ENCODE measurements at regions not wholly inside any gene's neighbourhood (a gene's known extent, or its start where the extent isn't known, plus 50 kb on each side); places are given as distances from the start of the nearest gene placed in this dataset.

GRCh38 chr15:94745371-94745770 is 514.0 kb downstream of the MCTP2 start:
- Histone ChIP-seq H4K20me1 (ENCODE audit: control insufficient read depth, insufficient read depth, low read depth, low read length) (no peaks in the 10 kb centered on the region), H3F3A (ENCODE audit: control insufficient read depth, insufficient read depth) (no peaks in the 10 kb centered on the region), H3K4me3 (ENCODE audit: low read length) (no peak overlapping the region), H3K9me2 (replicated peaks; ENCODE audit: control insufficient read depth, low read length) (no peaks in the 10 kb centered on the region), H3K27ac (ENCODE audit: low read depth, low read length) (no peak overlapping the region), H3K27me3 (ENCODE audit: control insufficient read depth, low read length) (no peaks in the 10 kb centered on the region), H3K79me2 (ENCODE audit: control insufficient read depth, low read length) (no peaks in the 10 kb centered on the region), H3K4me1 (ENCODE audit: control insufficient read depth, low read length) (no peaks in the 10 kb centered on the region), H3K9me3 (ENCODE audit: control insufficient read depth, insufficient read depth, low read length) (no peaks in the 10 kb centered on the region), H3K36me3 (ENCODE audit: control insufficient read depth, low read length) (no peaks in the 10 kb centered on the region), H3K4me2 (ENCODE audit: low read length) (no peak overlapping the region)
- TF ChIP-seq EZH2phosphoT487 (IDR thresholded peaks at IDR 0.05; ENCODE audit: borderline replicate concordance, low read length) (no peak), CTCF (IDR thresholded peaks at IDR 0.05; ENCODE audit: low read depth, low read length, poor library complexity, severe bottlenecking) (no peak)

- no peaks in the 10 kb centered on the region for H3K9me2 ChIP-seq (replicated peaks; ENCODE audit: control insufficient read depth, low read length)
- H3K4me3 ChIP-seq (ENCODE audit: low read length): no peak overlapping the region
- H3K27me3 ChIP-seq (ENCODE audit: control insufficient read depth, low read length): no peaks in the 10 kb centered on the region
- no peaks in the 10 kb centered on the region for H3K4me1 ChIP-seq (ENCODE audit: control insufficient read depth, low read length)
- H3K4me2 ChIP-seq (ENCODE audit: low read length): no peak overlapping the region
- no peaks in the 10 kb centered on the region for H3K36me3 ChIP-seq (ENCODE audit: control insufficient read depth, low read length)
- no peak for TF ChIP-seq CTCF (IDR thresholded peaks at IDR 0.05; ENCODE audit: low read depth, low read length, poor library complexity, severe bottlenecking)
- TF ChIP-seq EZH2phosphoT487 (IDR thresholded peaks at IDR 0.05; ENCODE audit: borderline replicate concordance, low read length): no peak
- H3K79me2 ChIP-seq (ENCODE audit: control insufficient read depth, low read length): no peaks in the 10 kb centered on the region
- H3K27ac ChIP-seq (ENCODE audit: low read depth, low read length): no peak overlapping the region
- no peaks in the 10 kb centered on the region for H4K20me1 ChIP-seq (ENCODE audit: control insufficient read depth, insufficient read depth, low read depth, low read length)
- no peaks in the 10 kb centered on the region for H3K9me3 ChIP-seq (ENCODE audit: control insufficient read depth, insufficient read depth, low read length)
- no peaks in the 10 kb centered on the region for H3F3A ChIP-seq (ENCODE audit: control insufficient read depth, insufficient read depth)
Observed at GRCh38 chr15:94747510-94747909, 516.1 kb downstream of the MCTP2 start.

GRCh38 chr15:94749811-94750617 is 518.7 kb downstream of the MCTP2 start:
- H3K4me3 ChIP-seq (ENCODE audit: low read length): no peak overlapping the region

More at GRCh38 chr15:94749811-94750617, 518.7 kb downstream of the MCTP2 start:
- H3K4me2 ChIP-seq (ENCODE audit: low read length): no peak overlapping the region
- H3K36me3 ChIP-seq (ENCODE audit: control insufficient read depth, low read length): no peaks in the 10 kb centered on the region
- no peaks in the 10 kb centered on the region for H4K20me1 ChIP-seq (ENCODE audit: control insufficient read depth, insufficient read depth, low read depth, low read length)
- no peaks in the 10 kb centered on the region for H3K9me3 ChIP-seq (ENCODE audit: control insufficient read depth, insufficient read depth, low read length)
- no peaks in the 10 kb centered on the region for H3K27me3 ChIP-seq (ENCODE audit: control insufficient read depth, low read length)
- H3K27ac ChIP-seq (ENCODE audit: low read depth, low read length): no peak overlapping the region
- H3K4me1 ChIP-seq (ENCODE audit: control insufficient read depth, low read length): no peaks in the 10 kb centered on the region
- TF ChIP-seq CTCF (IDR thresholded peaks at IDR 0.05; ENCODE audit: low read depth, low read length, poor library complexity, severe bottlenecking) (no peak), EZH2phosphoT487 (IDR thresholded peaks at IDR 0.05; ENCODE audit: borderline replicate concordance, low read length) (no peak)
- no peaks in the 10 kb centered on the region for H3K9me2 ChIP-seq (replicated peaks; ENCODE audit: control insufficient read depth, low read length)
- H3K79me2 ChIP-seq (ENCODE audit: control insufficient read depth, low read length): no peaks in the 10 kb centered on the region
- no peaks in the 10 kb centered on the region for H3F3A ChIP-seq (ENCODE audit: control insufficient read depth, insufficient read depth)

All from DOHH2 (cell line).